Left lobe of liver (tissue), 2 donors: ENCODE measurements at regions not wholly inside any gene's neighbourhood (a gene's known extent, or its start where the extent isn't known, plus 50 kb on each side); places are given as distances from the start of the nearest gene placed in this dataset.
"Not testable (repeated sequence)": the region's sequence is repeated elsewhere in the genome, so short reads cannot be mapped to it uniquely, and the experiment has no call there.

ENCODE experiments used
- ATAC-seq: fragments of 200-7000 bp; cut with Tn5 transposase; one replicate; pipeline ENCODE4 v1.9.1; 2020; ENCODE audit warnings: mild to moderate bottlenecking, moderate library complexity
- DNase-seq: peaks from one replicate; pipeline ENCODE4 v3.0.0-alpha.2; 2020; ENCODE audit warnings: low spot score
- donor health status: DM: no; HTN: no; CAD: no; lungs with moderate emphysema.
- donor health status: DM: no; HTN: yes; CAD: no.

- ATAC-seq (no peak), DNase-seq (no peak)
Measured at GRCh38 chr6:67689329-67689728, 945.8 kb upstream of the ADGRB3 start.

GRCh38 chr6:67687396-67687795, 947.7 kb upstream of the ADGRB3 start:
- DNase-seq (no peak), ATAC-seq (no peak)

GRCh38 chr6:67686225-67686624, 948.9 kb upstream of the ADGRB3 start:
- not testable (repeated sequence) for ATAC-seq, DNase-seq

GRCh38 chr6:67683960-67684359, 951.1 kb upstream of the ADGRB3 start:
- ATAC-seq (no peak), DNase-seq (no peak)

GRCh38 chr6:67680297-67680932, 954.7 kb upstream of the ADGRB3 start:
- DNase-seq (no peak), ATAC-seq (no peak)

- ATAC-seq: no peak
- DNase-seq: no peak
Measured at GRCh38 chr6:67679566-67680296, 955.4 kb upstream of the ADGRB3 start.

- DNase-seq (no peak), ATAC-seq (no peak)
Measured at GRCh38 chr6:67676892-67677291, 958.2 kb upstream of the ADGRB3 start.

- DNase-seq (no peak), ATAC-seq (no peak)
Measured at GRCh38 chr6:67667637-67668422, 967.3 kb upstream of the ADGRB3 start.

GRCh38 chr6:67666177-67666964, 968.7 kb upstream of the ADGRB3 start:
- no peak for DNase-seq
- ATAC-seq: no peak

GRCh38 chr6:67664942-67665341, 970.1 kb upstream of the ADGRB3 start:
- DNase-seq (no peak), ATAC-seq (no peak)

- ATAC-seq: no peak
- no peak for DNase-seq
Measured at GRCh38 chr6:67663105-67663895, 971.8 kb upstream of the ADGRB3 start.

- ATAC-seq (no peak), DNase-seq (no peak)
Measured at GRCh38 chr6:67653561-67653960, 981.5 kb upstream of the ADGRB3 start.

GRCh38 chr6:67646550-67646949, 988.5 kb upstream of the ADGRB3 start:
- no peak for DNase-seq

GRCh38 chr6:67643281-67643680, 991.8 kb upstream of the ADGRB3 start:
- DNase-seq (no peak), ATAC-seq (no peak)

More at GRCh38 chr6:67646550-67646949, 988.5 kb upstream of the ADGRB3 start:
- ATAC-seq: no peak

- DNase-seq (no peak), ATAC-seq (no peak)
Measured at GRCh38 chr6:67642582-67642981, 992.5 kb upstream of the ADGRB3 start.

GRCh38 chr6:67640484-67640883, 994.6 kb upstream of the ADGRB3 start:
- no peak for ATAC-seq
- DNase-seq: no peak

GRCh38 chr6:67639161-67639560, 995.9 kb upstream of the ADGRB3 start:
- DNase-seq (no peak), ATAC-seq (no peak)

- no peak for ATAC-seq
- DNase-seq: no peak
Measured at GRCh38 chr6:67634199-67634598, 1000.9 kb upstream of the ADGRB3 start.

- ATAC-seq (no peak), DNase-seq (no peak)
Measured at GRCh38 chr6:67633058-67633457, 1002.0 kb upstream of the ADGRB3 start.

- ATAC-seq: no peak
- DNase-seq: no peak
Measured at GRCh38 chr6:67630146-67630545, 1004.9 kb upstream of the ADGRB3 start.
